ENCODE measurements at regions not wholly inside any gene's neighbourhood (a gene's known extent, or its start where the extent isn't known, plus 50 kb on each side); places are given as distances from the start of the nearest gene placed in this dataset.
A peak's percentile ranks its signal among the peaks of the same experiment; 100 is the strongest.

DNA sequence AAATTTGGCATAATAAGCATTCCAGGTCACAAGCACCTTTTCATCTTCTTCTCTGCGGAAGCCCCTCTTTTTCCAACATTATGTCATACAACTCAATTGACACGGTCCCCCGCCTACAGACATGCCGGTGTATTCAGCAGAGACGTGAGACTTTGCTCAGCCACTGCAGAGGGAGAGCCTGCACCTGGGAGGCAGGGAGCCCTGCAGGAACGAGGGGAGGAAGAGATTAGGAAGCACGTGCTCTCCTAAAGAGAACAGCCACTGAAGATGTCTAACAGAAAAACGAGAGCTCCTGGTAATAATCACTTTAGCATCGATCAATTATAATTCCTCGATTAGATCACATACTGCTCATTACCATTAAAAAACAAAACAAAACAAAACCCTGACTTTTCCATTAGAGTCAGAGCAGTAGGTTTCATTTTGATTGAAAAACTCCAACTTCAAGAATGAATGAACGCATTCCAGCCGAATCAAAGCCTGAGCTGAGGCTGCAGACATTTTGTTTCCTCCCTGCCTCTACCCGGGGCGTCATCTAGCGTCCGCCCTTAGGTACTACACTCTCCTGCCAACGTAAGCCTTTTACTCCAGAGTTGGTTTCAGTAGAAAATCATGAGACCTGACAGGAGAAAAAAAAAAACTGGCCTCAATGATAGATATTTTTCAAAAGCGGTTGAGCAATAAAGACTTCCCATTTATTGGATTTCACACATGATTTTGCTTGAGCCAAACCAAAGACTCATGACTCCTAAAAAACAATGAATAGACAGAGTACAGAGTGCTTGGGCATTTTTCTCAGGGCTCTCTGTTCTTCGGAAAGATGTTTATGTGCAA, 194.5 kb downstream of the KATNAL1 start:
- Histone ChIP-seq H3K9me3 (no peaks in the 10 kb centered on the region), H3K4me1 (peaks cover 0 to 30% (median 19%) of the 10 kb centered on the region in 4 donors), H3K27me3 (no peaks in the 10 kb centered on the region), H3K4me3 (peak overlapping the region in 1 of 4 donors; percentile 6), H3K27ac (peak overlapping the region in 2 of 4 donors; percentile 67 to 79), H3K36me3 (no peaks in the 10 kb centered on the region)
- peak; percentile 67 to 75 for DNase-seq (ENCODE audit: low spot score in 2 of 2)
- WGBS, 2 donors, result 12 to 20% methylated on average over 19 of the region's 19 CpGs
- TF ChIP-seq, protein P1, sequence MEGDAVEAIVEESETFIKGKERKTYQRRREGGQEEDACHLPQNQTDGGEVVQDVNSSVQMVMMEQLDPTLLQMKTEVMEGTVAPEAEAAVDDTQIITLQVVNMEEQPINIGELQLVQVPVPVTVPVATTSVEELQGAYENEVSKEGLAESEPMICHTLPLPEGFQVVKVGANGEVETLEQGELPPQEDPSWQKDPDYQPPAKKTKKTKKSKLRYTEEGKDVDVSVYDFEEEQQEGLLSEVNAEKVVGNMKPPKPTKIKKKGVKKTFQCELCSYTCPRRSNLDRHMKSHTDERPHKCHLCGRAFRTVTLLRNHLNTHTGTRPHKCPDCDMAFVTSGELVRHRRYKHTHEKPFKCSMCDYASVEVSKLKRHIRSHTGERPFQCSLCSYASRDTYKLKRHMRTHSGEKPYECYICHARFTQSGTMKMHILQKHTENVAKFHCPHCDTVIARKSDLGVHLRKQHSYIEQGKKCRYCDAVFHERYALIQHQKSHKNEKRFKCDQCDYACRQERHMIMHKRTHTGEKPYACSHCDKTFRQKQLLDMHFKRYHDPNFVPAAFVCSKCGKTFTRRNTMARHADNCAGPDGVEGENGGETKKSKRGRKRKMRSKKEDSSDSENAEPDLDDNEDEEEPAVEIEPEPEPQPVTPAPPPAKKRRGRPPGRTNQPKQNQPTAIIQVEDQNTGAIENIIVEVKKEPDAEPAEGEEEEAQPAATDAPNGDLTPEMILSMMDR (IDR thresholded peaks at IDR 0.05), result peak; percentile 91 to 99 (median 96)
- TF ChIP-seq POLR2A (IDR thresholded peaks at IDR 0.05) (no peak), EP300 (IDR thresholded peaks at IDR 0.05) (peak; percentile 62 to 83)

DNA sequence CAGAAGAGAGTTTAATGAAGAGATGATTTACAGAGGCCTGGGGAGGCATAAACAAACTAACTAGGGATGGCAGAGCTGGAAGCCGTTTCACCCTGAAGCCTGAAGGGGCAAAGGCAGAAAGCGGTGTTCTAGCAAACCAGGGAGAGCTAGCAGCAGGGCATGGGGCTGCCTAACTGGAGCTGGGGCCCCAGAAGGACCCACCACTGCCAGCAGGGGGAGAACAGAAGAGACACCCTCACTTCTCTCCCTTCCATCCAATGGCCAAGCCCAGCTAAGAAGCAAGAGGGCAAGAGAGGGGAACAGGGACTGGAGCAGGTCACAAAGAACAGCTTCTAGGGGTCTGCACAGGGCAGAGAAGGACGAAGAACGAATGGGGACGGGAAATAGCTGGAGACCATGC, 195.5 kb downstream of the KATNAL1 start:
- Histone ChIP-seq H3K4me3 (no peak overlapping the region), H3K36me3 (no peaks in the 10 kb centered on the region), H3K9me3 (no peaks in the 10 kb centered on the region), H3K27me3 (no peaks in the 10 kb centered on the region), H3K27ac (no peak overlapping the region), H3K4me1 (peaks cover 0 to 30% (median 19%) of the 10 kb centered on the region in 4 donors)
- TF ChIP-seq, protein P1 (IDR thresholded peaks at IDR 0.05), result no peak
- TF ChIP-seq POLR2A (IDR thresholded peaks at IDR 0.05) (no peak), EP300 (IDR thresholded peaks at IDR 0.05) (no peak)
- 79 to 84% methylated on average over 5 of the region's 5 CpGs for WGBS, 2 donors
- no peak for DNase-seq (ENCODE audit: low spot score in 2 of 2)

DNA sequence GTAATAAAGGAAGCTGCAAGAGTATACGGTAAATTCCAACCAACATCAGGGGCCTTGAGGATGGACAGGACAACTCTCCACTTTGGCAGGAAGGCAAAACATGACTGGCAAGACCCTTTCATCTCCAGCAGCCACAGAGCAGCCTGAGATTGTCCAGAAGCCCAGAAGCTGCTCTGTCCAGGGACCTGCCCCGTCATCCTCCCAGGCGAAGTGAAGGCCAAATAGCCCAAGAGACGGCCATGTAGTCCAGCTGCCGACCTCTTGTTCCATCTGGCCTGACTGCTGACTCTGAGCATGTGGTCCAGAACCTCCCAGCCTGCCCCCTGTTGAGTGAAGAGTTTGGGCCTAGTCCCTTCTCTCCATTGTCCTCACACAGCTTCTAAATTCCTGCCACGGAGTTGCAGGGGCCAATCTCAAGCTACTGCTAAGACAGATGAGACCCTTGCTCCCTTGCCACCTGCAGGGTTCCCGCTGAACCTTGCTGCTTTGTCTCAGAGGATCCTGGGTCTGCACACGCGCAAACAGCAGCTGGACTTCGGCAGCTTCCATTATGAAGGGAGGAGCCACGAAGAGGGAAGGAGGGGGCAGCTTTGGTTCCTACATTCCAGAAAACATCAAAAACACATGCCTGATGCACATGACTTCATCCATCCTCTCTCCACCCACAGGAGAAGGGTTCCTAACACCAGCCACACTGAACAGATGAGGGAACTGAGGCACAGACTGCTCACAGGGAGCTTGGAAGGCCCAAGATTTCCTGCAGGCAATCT, 196.9 kb downstream of the KATNAL1 start:
- WGBS, 2 donors, result 77 to 78% methylated on average over 10 to 11 of the region's 11 CpGs
- H3K36me3 ChIP-seq, result no peaks in the 10 kb centered on the region
- DNase-seq (ENCODE audit: low spot score in 2 of 2), result no peak
- H3K27me3 ChIP-seq, result no peaks in the 10 kb centered on the region
- H3K4me3 ChIP-seq, result no peak overlapping the region
- no peaks in the 10 kb centered on the region for H3K9me3 ChIP-seq
- no peak overlapping the region for H3K27ac ChIP-seq
- no peak for TF ChIP-seq POLR2A (IDR thresholded peaks at IDR 0.05)
- TF ChIP-seq, protein P1 (IDR thresholded peaks at IDR 0.05), result no peak
- H3K4me1 ChIP-seq, result peaks cover 0 to 26% (median 17%) of the 10 kb centered on the region in 4 donors

DNA sequence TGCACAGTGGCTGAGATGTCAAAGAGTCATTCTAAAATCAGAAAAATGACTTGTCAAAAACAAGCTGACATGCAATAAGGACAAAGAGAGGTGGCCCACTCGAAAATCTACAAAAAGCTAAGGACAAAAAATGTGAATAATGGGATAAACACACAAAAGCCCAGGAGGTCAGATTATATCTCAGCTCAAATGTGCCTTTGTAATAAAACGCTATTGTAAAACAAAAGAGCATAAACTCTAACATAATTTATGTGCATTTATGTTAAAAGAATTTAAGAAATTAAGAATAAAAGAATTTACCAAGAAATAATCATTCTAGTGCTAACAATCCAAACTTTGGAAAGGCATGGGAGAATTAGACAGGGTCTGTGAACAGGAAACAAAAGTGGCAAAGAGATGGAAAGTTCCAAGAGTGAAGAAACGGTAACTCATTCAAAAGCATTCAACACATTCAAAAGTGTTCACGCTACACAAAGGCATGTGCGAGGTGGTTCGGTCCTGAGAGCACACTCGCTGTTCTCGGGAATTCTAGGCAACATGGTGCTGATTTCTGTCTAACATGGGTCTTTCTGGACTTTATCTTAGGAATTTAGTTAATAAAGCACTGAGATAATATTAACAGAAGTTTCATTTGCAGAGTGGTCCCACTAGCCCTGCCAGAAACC, 197.7 kb downstream of the KATNAL1 start:
- no peaks in the 10 kb centered on the region for H3K9me3 ChIP-seq
- TF ChIP-seq, protein P1 (IDR thresholded peaks at IDR 0.05), result no peak
- TF ChIP-seq POLR2A (IDR thresholded peaks at IDR 0.05) (no peak), EP300 (IDR thresholded peaks at IDR 0.05) (no peak)
- WGBS, 2 donors, result 58 to 61% methylated on average over 8 of the region's 8 CpGs
- peaks cover 0 to 20% (median 12%) of the 10 kb centered on the region in 4 donors for H3K4me1 ChIP-seq
- H3K4me3 ChIP-seq, result no peak overlapping the region
- no peaks in the 10 kb centered on the region for H3K36me3 ChIP-seq
- no peak for DNase-seq (ENCODE audit: low spot score in 2 of 2)
- H3K27me3 ChIP-seq, result no peaks in the 10 kb centered on the region
- no peak overlapping the region for H3K27ac ChIP-seq

All from tibial nerve (tissue), 4 donors.